ENCODE measurements at regions not wholly inside any gene's neighbourhood (a gene's known extent, or its start where the extent isn't known, plus 50 kb on each side); places are given as distances from the start of the nearest gene placed in this dataset.

DNA sequence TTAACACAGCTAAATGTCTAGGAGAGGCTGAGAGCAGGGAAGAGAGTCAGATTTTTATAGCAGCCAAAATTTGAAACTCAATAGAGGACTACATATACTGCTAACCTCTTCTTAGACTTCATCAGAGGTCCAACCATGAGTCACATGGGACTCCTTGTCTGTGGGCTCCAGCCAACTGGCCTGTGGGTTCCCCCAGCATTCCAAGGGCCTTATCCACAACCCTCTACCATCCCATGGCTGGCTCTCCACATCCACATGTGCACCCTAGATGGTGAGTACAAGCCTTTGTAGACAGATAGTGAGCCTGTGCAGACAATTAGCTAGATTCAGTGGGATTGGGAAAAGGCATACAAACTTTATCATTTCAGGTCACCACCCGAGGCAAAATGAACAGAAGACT is 901.9 kb upstream of the ZEB2 start:
- DNase-seq, result no peak
- H3K36me3 ChIP-seq, result no peaks in the 10 kb centered on the region
- no peak overlapping the region for H3K27ac ChIP-seq
- no peaks in the 10 kb centered on the region for H3K27me3 ChIP-seq
- TF ChIP-seq EP300 (IDR thresholded peaks at IDR 0.05) (no peak), CTCF (IDR thresholded peaks at IDR 0.05) (no peak), POLR2A (IDR thresholded peaks at IDR 0.05) (no peak), POLR2AphosphoS5 (IDR thresholded peaks at IDR 0.05) (no peak)
- H3K4me1 ChIP-seq, result no peaks in the 10 kb centered on the region
- no peak overlapping the region for H3K4me3 ChIP-seq
- peaks cover 0 to 9% (median 0%) of the 10 kb centered on the region in 4 donors for H3K9me3 ChIP-seq
- intact Hi-C loops (cut with DNase I), result no loop called here
- 76 to 96% methylated on average over 1 of the region's 1 CpG for WGBS, 2 donors

DNA sequence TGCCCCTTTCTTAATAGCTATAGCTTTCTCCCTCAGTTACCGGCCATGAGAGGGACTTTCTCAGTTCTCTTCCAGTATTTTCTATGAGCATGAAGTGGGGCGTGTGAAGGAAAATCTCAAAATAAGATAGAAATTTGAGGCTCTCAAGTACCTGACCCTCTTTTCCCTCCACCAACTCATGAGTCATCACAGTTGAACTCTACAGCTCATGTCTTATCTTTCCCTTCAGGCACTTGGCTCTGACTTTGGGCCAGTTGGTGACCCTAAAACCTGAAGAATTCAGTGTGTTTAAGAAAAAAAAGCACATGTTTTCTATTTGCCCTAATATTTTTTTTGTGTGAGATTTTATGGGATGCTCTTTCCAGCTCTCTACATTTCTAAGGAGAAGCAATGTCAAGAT is 896.7 kb upstream of the ZEB2 start:
- intact Hi-C loops (cut with DNase I), result no loop called here
- no peak overlapping the region for H3K27ac ChIP-seq
- 94 to 97% methylated on average over 2 of the region's 2 CpGs for WGBS, 2 donors
- no peak for TF ChIP-seq EP300 (IDR thresholded peaks at IDR 0.05)
- no peak for TF ChIP-seq CTCF (IDR thresholded peaks at IDR 0.05)
- no peak for TF ChIP-seq POLR2AphosphoS5 (IDR thresholded peaks at IDR 0.05)
- TF ChIP-seq POLR2A (IDR thresholded peaks at IDR 0.05), result no peak
- H3K4me1 ChIP-seq, result no peaks in the 10 kb centered on the region
- H3K36me3 ChIP-seq, result no peaks in the 10 kb centered on the region
- peaks cover 0 to 3% (median 0%) of the 10 kb centered on the region in 4 donors for H3K9me3 ChIP-seq
- H3K27me3 ChIP-seq, result no peaks in the 10 kb centered on the region
- H3K4me3 ChIP-seq, result no peak overlapping the region
- no peak for DNase-seq

- no peaks in the 10 kb centered on the region for H3K9me3 ChIP-seq
- no peaks in the 10 kb centered on the region for H3K4me1 ChIP-seq
- intact Hi-C loops (cut with DNase I), result no loop called here
- 82 to 89% methylated on average over 1 of the region's 1 CpG for WGBS, 2 donors
- no peak for DNase-seq
- H3K27me3 ChIP-seq, result no peaks in the 10 kb centered on the region
- H3K4me3 ChIP-seq, result no peak overlapping the region
- no peak for TF ChIP-seq EP300 (IDR thresholded peaks at IDR 0.05)
- no peak for TF ChIP-seq CTCF (IDR thresholded peaks at IDR 0.05)
- no peak for TF ChIP-seq POLR2A (IDR thresholded peaks at IDR 0.05)
- no peak for TF ChIP-seq POLR2AphosphoS5 (IDR thresholded peaks at IDR 0.05)
- no peaks in the 10 kb centered on the region for H3K36me3 ChIP-seq
- no peak overlapping the region for H3K27ac ChIP-seq
Observed at GRCh38 chr2:145415151-145415550, 895.2 kb upstream of the ZEB2 start.

DNA sequence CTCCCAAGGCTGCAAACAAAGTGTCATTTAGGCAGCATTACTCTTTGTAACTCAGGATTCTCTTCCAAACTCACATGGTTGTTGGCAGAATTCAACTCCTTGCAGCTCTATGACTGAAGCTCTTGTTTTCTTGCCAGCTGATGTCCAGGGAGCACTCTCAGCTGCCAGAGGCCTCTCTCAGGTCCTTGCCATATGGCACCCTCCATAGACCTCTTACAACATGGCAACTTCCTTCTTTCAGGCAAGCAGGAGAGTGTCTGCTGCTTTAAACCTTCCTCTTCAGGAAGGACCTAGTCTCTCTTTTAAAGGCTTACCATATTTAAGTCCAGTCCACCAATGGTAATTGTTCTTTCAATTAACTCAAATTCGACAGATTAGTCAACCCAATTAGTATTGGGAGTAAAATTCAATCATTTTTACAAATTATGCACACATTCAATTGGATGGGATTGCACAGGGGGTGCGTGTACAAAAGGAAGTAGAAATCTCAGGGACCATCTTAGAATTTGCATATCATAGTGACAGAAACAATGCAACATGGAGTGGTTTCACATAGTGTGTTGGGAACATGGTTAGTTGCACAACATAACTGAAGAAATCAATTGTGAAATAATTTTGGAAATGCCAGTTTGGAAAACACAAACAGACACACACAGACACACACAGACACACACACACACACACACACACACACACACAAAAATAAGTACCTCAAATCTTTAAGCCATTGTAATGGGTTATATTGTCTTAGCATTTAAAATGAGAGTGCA is 893.5 kb upstream of the ZEB2 start:
- Histone ChIP-seq H3K9me3 (no peaks in the 10 kb centered on the region), H3K4me3 (no peak overlapping the region), H3K27ac (no peak overlapping the region), H3K4me1 (no peaks in the 10 kb centered on the region), H3K36me3 (no peaks in the 10 kb centered on the region), H3K27me3 (no peaks in the 10 kb centered on the region)
- whole genome bisulfite sequencing, 2 donors, result 52 to 83% methylated on average over 2 of the region's 2 CpGs
- TF ChIP-seq POLR2A (IDR thresholded peaks at IDR 0.05) (no peak), CTCF (IDR thresholded peaks at IDR 0.05) (no peak), POLR2AphosphoS5 (IDR thresholded peaks at IDR 0.05) (no peak), EP300 (IDR thresholded peaks at IDR 0.05) (no peak)
- intact Hi-C loops (cut with DNase I), result no loop called here
- no peak for DNase-seq

DNA sequence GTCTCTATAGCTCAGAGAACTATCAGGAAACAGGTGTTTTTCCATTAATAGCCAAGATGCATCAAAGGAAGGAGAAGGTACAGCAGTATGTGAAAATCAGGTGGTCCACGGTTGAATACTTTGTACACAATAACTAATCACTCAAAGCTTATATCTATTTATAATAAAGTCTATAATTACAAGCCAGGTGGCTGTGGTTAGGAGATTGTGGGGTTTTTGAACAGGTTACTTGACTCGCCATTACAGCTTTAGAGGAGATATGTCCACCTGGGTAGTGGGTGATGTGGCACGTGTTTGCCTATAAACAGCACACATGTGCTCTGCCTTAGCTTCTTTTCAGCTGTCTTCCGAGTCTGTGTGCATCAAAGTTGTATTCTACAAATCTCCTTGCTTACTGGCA is 892.2 kb upstream of the ZEB2 start:
- WGBS, 2 donors, result 54 to 80% methylated on average over 4 of the region's 4 CpGs
- Histone ChIP-seq H3K9me3 (no peaks in the 10 kb centered on the region), H3K4me3 (no peak overlapping the region), H3K4me1 (no peaks in the 10 kb centered on the region), H3K27ac (no peak overlapping the region), H3K36me3 (no peaks in the 10 kb centered on the region), H3K27me3 (no peaks in the 10 kb centered on the region)
- intact Hi-C loops (cut with DNase I), result no loop called here
- no peak for TF ChIP-seq POLR2AphosphoS5 (IDR thresholded peaks at IDR 0.05)
- TF ChIP-seq POLR2A (IDR thresholded peaks at IDR 0.05), result no peak
- no peak for TF ChIP-seq EP300 (IDR thresholded peaks at IDR 0.05)
- TF ChIP-seq CTCF (IDR thresholded peaks at IDR 0.05), result no peak
- DNase-seq, result no peak

All from sigmoid colon (tissue), 6 donors.